GM10248 (cell line): ENCODE measurements at regions not wholly inside any gene's neighbourhood (a gene's known extent, or its start where the extent isn't known, plus 50 kb on each side); places are given as distances from the start of the nearest gene placed in this dataset.
"Not testable (repeated sequence)": the region's sequence is repeated elsewhere in the genome, so short reads cannot be mapped to it uniquely, and the experiment has no call there.

Experiments
- CTCF ChIA-PET: fragments of 300-600 bp; sonication (Branson Sonifier 250); formaldehyde crosslinking; extraction: SDS; loops from one replicate; lab custom pipeline; 2021; ENCODE audit warnings: antibody characterized with exemption; lab: Yijun Ruan, JAX
- POLR2A ChIA-PET: fragments of 350-650 bp; sonication (Branson Sonifier 250); formaldehyde crosslinking; extraction: SDS; loops from one replicate; lab custom pipeline; 2020; ENCODE audit warnings: antibody characterized with exemption; lab: Yijun Ruan, JAX
- DNase-seq: peaks from one replicate; pipeline ENCODE4 v3.0.0; 2012; ENCODE audit errors: extremely low spot score
- CTCF ChIP-seq: IDR thresholded peaks from 2 replicates; pipeline ENCODE4 v1.5.1; 2012; ENCODE audit warnings: mild to moderate bottlenecking, low read depth; ENCODE audit errors: extremely low read depth, missing control alignments, control extremely low read depth

- POLR2A ChIA-PET, result no interaction called here
- no peak for TF ChIP-seq CTCF
- CTCF ChIA-PET, result interaction anchor here (1.0 to 1.2 kb wide), 3 partner anchors 11 to 134 kb away, joined by 3 to 4 read pairs (median 3); no protein-coding TSS in a partner anchor
- no peak for DNase-seq
These were observed 50.7 kb upstream of the USP7 start for GRCh38 chr16:9014389-9014788.

- POLR2A ChIA-PET, result no interaction called here
- CTCF ChIA-PET, result interaction anchor here (1.2 kb wide), 1 partner anchor 12 kb away, joined by 3 read pairs; no protein-coding TSS in a partner anchor
- no peak for DNase-seq
- no peak for TF ChIP-seq CTCF
These were observed 51.8 kb upstream of the USP7 start for GRCh38 chr16:9015489-9015888.

- CTCF ChIA-PET, result interaction anchor here (4.5 kb wide), 1 partner anchor 7 kb away, joined by 26 read pairs; no protein-coding TSS in a partner anchor
- POLR2A ChIA-PET, result not testable (repeated sequence)
These were observed 52.3 kb upstream of the USP7 start for GRCh38 chr16:9016005-9016404.

GRCh38 chr16:9016824-9017223 lies 53.1 kb upstream of the USP7 start:
- no peak for TF ChIP-seq CTCF
- ChIA-PET POLR2A (no interaction called here), CTCF (interaction anchor here (4.5 kb wide), 1 partner anchor 8 kb away, joined by 26 read pairs; no protein-coding TSS in a partner anchor)
- DNase-seq, result no peak

More at GRCh38 chr16:9016005-9016404, 52.3 kb upstream of the USP7 start:
- DNase-seq, result not testable (repeated sequence)

- no peak for DNase-seq
- CTCF ChIA-PET, result interaction anchor here (1.0 to 1.2 kb wide), 2 partner anchors 18 to 80 kb away, joined by 3 to 6 read pairs; no protein-coding TSS in a partner anchor
- TF ChIP-seq CTCF, result no peak
- POLR2A ChIA-PET, result interaction anchor here (0.7 kb wide), 1 partner anchor 71 kb away, joined by 4 read pairs; no protein-coding TSS in a partner anchor
These were observed 63.5 kb upstream of the USP7 start for GRCh38 chr16:9027070-9027799.

- POLR2A ChIA-PET, result not testable (repeated sequence)
- CTCF ChIA-PET, result interaction anchor here (1.0 to 1.4 kb wide), 3 partner anchors 17 to 81 kb away, joined by 3 to 6 read pairs (median 4); no protein-coding TSS in a partner anchor
These were observed 63.0 kb upstream of the HAPSTR1 start for GRCh38 chr16:9028491-9028890.

GRCh38 chr16:9031107-9031506 lies 60.3 kb upstream of the HAPSTR1 start:
- no peak for DNase-seq
- CTCF ChIA-PET, result no interaction called here
- POLR2A ChIA-PET, result no interaction called here
- TF ChIP-seq CTCF, result no peak

More at GRCh38 chr16:9028491-9028890, 63.0 kb upstream of the HAPSTR1 start:
- DNase-seq, result not testable (repeated sequence)
